ENCODE measurements at regions not wholly inside any gene's neighbourhood (a gene's known extent, or its start where the extent isn't known, plus 50 kb on each side); places are given as distances from the start of the nearest gene placed in this dataset.
"Not testable (repeated sequence)": the region's sequence is repeated elsewhere in the genome, so short reads cannot be mapped to it uniquely, and the experiment has no call there.

- Mint-ChIP-seq H3K27ac (no peak overlapping the region), H3K4me3 (no peak overlapping the region), H3K27me3 (ENCODE audit: low read depth) (peaks cover 6% of the 10 kb centered on the region), H3K9me3 (peaks cover 13% of the 10 kb centered on the region), H3K4me1 (peaks cover 27% of the 10 kb centered on the region), H3K36me3 (ENCODE audit: low read depth) (no peaks in the 10 kb centered on the region)
- TF ChIP-seq, protein P1, sequence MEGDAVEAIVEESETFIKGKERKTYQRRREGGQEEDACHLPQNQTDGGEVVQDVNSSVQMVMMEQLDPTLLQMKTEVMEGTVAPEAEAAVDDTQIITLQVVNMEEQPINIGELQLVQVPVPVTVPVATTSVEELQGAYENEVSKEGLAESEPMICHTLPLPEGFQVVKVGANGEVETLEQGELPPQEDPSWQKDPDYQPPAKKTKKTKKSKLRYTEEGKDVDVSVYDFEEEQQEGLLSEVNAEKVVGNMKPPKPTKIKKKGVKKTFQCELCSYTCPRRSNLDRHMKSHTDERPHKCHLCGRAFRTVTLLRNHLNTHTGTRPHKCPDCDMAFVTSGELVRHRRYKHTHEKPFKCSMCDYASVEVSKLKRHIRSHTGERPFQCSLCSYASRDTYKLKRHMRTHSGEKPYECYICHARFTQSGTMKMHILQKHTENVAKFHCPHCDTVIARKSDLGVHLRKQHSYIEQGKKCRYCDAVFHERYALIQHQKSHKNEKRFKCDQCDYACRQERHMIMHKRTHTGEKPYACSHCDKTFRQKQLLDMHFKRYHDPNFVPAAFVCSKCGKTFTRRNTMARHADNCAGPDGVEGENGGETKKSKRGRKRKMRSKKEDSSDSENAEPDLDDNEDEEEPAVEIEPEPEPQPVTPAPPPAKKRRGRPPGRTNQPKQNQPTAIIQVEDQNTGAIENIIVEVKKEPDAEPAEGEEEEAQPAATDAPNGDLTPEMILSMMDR (IDR thresholded peaks at IDR 0.05; ENCODE audit: unreplicated experiment in 3 of 3): no peak
Measured at GRCh38 chr10:118873091-118873737, 118.4 kb upstream of the CACUL1 start.

- Mint-ChIP-seq H3K27ac (no peak overlapping the region), H3K4me1 (peaks cover 27% of the 10 kb centered on the region), H3K4me3 (no peak overlapping the region), H3K36me3 (ENCODE audit: low read depth) (no peaks in the 10 kb centered on the region), H3K9me3 (peaks cover 13% of the 10 kb centered on the region), H3K27me3 (ENCODE audit: low read depth) (peaks cover 6% of the 10 kb centered on the region)
- TF ChIP-seq, protein P1 (IDR thresholded peaks at IDR 0.05; ENCODE audit: unreplicated experiment in 3 of 3): no peak
Measured at GRCh38 chr10:118873738-118874105, 119.0 kb upstream of the CACUL1 start.

DNA sequence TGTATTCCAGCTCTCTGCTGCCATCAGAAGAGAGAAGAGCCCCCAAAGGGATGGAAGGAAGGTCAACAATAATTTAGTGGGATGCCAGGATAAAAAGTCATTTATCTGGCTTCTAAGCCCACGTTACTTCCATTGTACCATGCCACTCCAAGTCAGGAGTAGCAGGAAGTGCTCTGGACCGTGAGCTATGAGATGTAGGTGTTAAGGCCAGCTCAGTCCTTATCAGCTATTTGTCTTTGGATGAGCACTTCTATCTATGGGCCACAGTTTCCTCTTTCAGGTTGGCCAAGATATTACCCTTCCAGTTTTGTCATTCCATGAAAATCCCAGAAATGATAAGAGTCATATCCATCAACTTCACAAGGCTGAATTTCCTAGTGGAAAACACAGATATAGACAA, 119.4 kb upstream of the CACUL1 start:
- H3K4me3 Mint-ChIP-seq: no peak overlapping the region
- peaks cover 6% of the 10 kb centered on the region for H3K27me3 Mint-ChIP-seq (ENCODE audit: low read depth)
- H3K36me3 Mint-ChIP-seq (ENCODE audit: low read depth): no peaks in the 10 kb centered on the region
- H3K9me3 Mint-ChIP-seq: peaks cover 13% of the 10 kb centered on the region
- TF ChIP-seq, protein P1 (IDR thresholded peaks at IDR 0.05; ENCODE audit: unreplicated experiment in 3 of 3): no peak
- no peak overlapping the region for H3K27ac Mint-ChIP-seq
- H3K4me1 Mint-ChIP-seq: peaks cover 27% of the 10 kb centered on the region

GRCh38 chr10:118875087-118875486, 120.3 kb upstream of the CACUL1 start:
- H3K27ac Mint-ChIP-seq: no peak overlapping the region
- no peaks in the 10 kb centered on the region for H3K36me3 Mint-ChIP-seq (ENCODE audit: low read depth)
- H3K27me3 Mint-ChIP-seq (ENCODE audit: low read depth): peaks cover 3% of the 10 kb centered on the region
- peaks cover 23% of the 10 kb centered on the region for H3K4me1 Mint-ChIP-seq
- H3K9me3 Mint-ChIP-seq: peaks cover 15% of the 10 kb centered on the region
- TF ChIP-seq, protein P1 (IDR thresholded peaks at IDR 0.05; ENCODE audit: unreplicated experiment in 3 of 3): no peak
- H3K4me3 Mint-ChIP-seq: no peak overlapping the region

- TF ChIP-seq, protein P1 (IDR thresholded peaks at IDR 0.05; ENCODE audit: unreplicated experiment in 3 of 3): no peak
- Mint-ChIP-seq H3K4me1 (no peaks in the 10 kb centered on the region), H3K27me3 (ENCODE audit: low read depth) (no peaks in the 10 kb centered on the region), H3K27ac (no peak overlapping the region), H3K4me3 (no peak overlapping the region), H3K36me3 (ENCODE audit: low read depth) (no peaks in the 10 kb centered on the region), H3K9me3 (peaks cover 18% of the 10 kb centered on the region)
Measured at GRCh38 chr10:118882741-118883140, 128.0 kb upstream of the CACUL1 start.

DNA sequence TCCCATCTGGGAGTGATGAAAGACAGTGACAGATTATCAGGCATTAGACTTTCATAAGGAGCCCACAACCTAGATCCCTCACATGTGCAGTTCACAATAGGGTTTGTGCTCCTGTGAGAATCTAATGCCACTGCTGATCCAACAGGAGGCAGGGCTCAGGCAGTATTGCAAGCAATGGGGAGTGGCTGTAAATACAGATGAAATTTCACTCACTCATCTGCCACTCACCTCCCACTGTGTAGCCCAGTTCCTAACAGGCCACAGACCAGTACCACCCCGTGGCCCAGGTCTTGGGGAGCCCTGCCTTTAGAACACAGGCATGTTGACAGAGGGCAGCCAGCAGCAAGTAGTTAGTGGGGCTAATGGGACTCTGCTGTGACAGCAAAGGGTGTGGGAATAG, 137.3 kb upstream of the NANOS1 start:
- TF ChIP-seq, protein P1 (IDR thresholded peaks at IDR 0.05; ENCODE audit: unreplicated experiment in 3 of 3): no peak
- H3K4me3 Mint-ChIP-seq: no peak overlapping the region
- H3K36me3 Mint-ChIP-seq (ENCODE audit: low read depth): peaks cover 4% of the 10 kb centered on the region
- no peak overlapping the region for H3K27ac Mint-ChIP-seq
- peaks cover 19% of the 10 kb centered on the region for H3K27me3 Mint-ChIP-seq (ENCODE audit: low read depth)
- peaks cover 10% of the 10 kb centered on the region for H3K9me3 Mint-ChIP-seq
- H3K4me1 Mint-ChIP-seq: no peaks in the 10 kb centered on the region

GRCh38 chr10:118894891-118895290, 134.6 kb upstream of the NANOS1 start:
- H3K4me1 Mint-ChIP-seq; H3K27ac Mint-ChIP-seq; H3K9me3 Mint-ChIP-seq; H3K36me3 Mint-ChIP-seq (ENCODE audit: low read depth); H3K4me3 Mint-ChIP-seq: not testable (repeated sequence)
- peaks cover 16% of the 10 kb centered on the region for H3K27me3 Mint-ChIP-seq (ENCODE audit: low read depth)
